ENCODE measurements at regions not wholly inside any gene's neighbourhood (a gene's known extent, or its start where the extent isn't known, plus 50 kb on each side); places are given as distances from the start of the nearest gene placed in this dataset.

DNA sequence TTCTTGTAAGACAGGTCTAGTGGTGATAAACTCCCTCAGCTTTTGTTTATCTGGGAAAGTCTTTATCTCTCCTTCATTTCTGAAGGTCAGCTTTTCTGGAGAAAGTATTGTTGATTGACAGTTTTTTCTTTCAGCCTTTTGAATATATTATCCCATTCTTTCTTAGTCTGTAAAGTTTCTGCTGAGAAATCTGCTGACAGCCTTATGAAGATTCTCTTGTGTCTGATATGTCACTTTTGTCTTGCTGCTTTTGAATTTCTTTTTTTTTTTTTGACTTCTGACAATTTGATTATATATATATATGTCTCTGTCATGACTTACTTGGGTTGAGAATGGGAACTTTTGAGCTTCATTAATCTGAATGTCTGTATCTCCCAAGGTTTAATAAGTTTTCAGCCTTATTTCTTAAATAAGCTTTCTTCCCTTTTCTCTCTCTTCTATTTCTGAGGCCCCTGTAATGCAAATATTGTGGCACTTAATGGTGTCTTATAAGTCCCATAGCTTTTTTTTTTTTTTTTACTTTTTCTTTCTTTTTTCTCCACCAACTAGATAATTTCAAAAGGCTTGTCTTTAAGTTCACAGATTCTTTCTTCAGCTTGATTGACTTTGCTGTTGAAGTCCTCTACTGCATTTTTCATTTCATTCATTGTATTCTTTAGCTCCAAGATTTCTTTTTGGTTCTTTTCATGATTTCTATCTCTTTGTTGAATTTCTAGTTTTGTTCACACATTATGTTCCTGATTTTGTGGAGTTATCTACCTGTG, 81.4 kb upstream of the IL6 start:
- Histone ChIP-seq H3K27me3 (replicated peaks; ENCODE audit: control insufficient read depth, insufficient read depth, low read length, poor library complexity, severe bottlenecking) (no peaks in the 10 kb centered on the region), H3K36me3 (ENCODE audit: control insufficient read depth, insufficient read depth, low read length) (no peaks in the 10 kb centered on the region), H3K27ac (ENCODE audit: insufficient read depth, low read length, poor library complexity, severe bottlenecking) (no peak overlapping the region), H3K4me1 (ENCODE audit: control insufficient read depth, insufficient read depth, low read length, poor library complexity, severe bottlenecking) (no peaks in the 10 kb centered on the region), H3K4me3 (ENCODE audit: insufficient read depth, low read depth, low read length, poor library complexity, severe bottlenecking) (no peak overlapping the region), H3K9me3 (ENCODE audit: control insufficient read depth, low read length) (peaks cover 12% of the 10 kb centered on the region)
- DNase-seq = no peak

DNA sequence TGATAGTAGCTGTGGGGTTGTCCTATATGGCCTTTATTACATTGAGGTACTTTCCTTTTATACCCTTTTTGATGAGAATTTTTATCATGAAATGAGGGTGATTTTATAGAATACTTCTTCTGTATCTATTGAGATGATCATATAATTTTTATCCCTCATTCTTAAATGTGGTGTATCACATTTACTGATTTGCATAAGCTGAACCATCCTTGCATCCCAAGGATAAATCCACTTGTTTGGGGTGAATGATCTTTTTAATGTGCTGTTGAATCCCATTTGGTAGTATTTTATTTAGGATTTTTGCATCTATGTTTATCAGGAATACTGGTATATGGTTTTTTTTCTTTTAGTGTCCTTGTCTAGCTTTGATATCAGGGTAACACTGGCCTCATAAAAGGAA, 84.5 kb upstream of the IL6 start:
- H3K9me3 ChIP-seq (ENCODE audit: control insufficient read depth, low read length) = peaks cover 7% of the 10 kb centered on the region
- no peaks in the 10 kb centered on the region for H3K27me3 ChIP-seq (replicated peaks; ENCODE audit: control insufficient read depth, insufficient read depth, low read length, poor library complexity, severe bottlenecking)
- no peak overlapping the region for H3K4me3 ChIP-seq (ENCODE audit: insufficient read depth, low read depth, low read length, poor library complexity, severe bottlenecking)
- no peaks in the 10 kb centered on the region for H3K4me1 ChIP-seq (ENCODE audit: control insufficient read depth, insufficient read depth, low read length, poor library complexity, severe bottlenecking)
- H3K27ac ChIP-seq (ENCODE audit: insufficient read depth, low read length, poor library complexity, severe bottlenecking) = no peak overlapping the region
- H3K36me3 ChIP-seq (ENCODE audit: control insufficient read depth, insufficient read depth, low read length) = no peaks in the 10 kb centered on the region
- DNase-seq = no peak

DNA sequence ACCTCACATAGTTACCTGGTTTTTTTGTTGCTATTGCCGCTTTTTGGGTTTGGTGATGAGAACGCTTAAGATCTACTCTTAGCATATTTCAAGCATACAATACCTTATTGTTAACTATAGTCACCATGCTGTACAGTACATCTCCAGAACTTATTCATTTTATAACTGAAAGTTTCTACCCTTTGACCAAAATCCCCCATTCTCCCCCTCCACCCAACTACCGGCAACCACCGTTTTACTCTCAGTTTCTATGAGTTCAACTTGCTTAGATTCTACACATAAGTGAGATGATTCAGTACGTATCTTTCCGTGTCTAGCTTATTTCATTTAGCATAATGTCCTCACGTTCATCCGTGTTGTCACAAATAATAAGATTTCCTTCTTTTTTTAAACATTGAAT, 86.7 kb upstream of the IL6 start:
- Histone ChIP-seq H3K4me1 (ENCODE audit: control insufficient read depth, insufficient read depth, low read length, poor library complexity, severe bottlenecking) (no peaks in the 10 kb centered on the region), H3K36me3 (ENCODE audit: control insufficient read depth, insufficient read depth, low read length) (no peaks in the 10 kb centered on the region), H3K27me3 (replicated peaks; ENCODE audit: control insufficient read depth, insufficient read depth, low read length, poor library complexity, severe bottlenecking) (no peaks in the 10 kb centered on the region), H3K9me3 (ENCODE audit: control insufficient read depth, low read length) (peaks cover under 1% of the 10 kb centered on the region), H3K27ac (ENCODE audit: insufficient read depth, low read length, poor library complexity, severe bottlenecking) (no peak overlapping the region), H3K4me3 (ENCODE audit: insufficient read depth, low read depth, low read length, poor library complexity, severe bottlenecking) (no peak overlapping the region)
- DNase-seq = no peak

DNA sequence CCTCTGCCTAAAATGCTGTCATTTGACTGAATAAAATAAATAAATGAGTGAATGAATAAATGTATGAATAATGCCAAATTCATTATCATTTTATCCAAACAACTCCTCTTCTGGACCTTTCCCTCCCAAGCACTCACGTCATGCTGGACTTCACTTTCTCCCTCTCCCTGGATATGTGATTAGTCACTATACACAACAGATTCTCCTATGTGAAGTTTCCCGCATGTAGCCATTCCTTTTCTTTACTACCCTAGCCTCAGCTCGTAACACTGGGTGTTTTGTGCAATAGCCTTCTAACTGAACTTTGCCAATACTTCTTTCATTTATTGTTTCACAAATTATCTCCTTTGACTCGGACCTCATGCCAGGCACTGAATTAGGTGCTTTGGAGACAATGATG, 87.6 kb upstream of the IL6 start:
- H3K27me3 ChIP-seq (replicated peaks; ENCODE audit: control insufficient read depth, insufficient read depth, low read length, poor library complexity, severe bottlenecking) = no peaks in the 10 kb centered on the region
- H3K9me3 ChIP-seq (ENCODE audit: control insufficient read depth, low read length) = no peaks in the 10 kb centered on the region
- H3K36me3 ChIP-seq (ENCODE audit: control insufficient read depth, insufficient read depth, low read length) = no peaks in the 10 kb centered on the region
- H3K27ac ChIP-seq (ENCODE audit: insufficient read depth, low read length, poor library complexity, severe bottlenecking) = no peak overlapping the region
- no peak for DNase-seq
- no peak overlapping the region for H3K4me3 ChIP-seq (ENCODE audit: insufficient read depth, low read depth, low read length, poor library complexity, severe bottlenecking)
- no peaks in the 10 kb centered on the region for H3K4me1 ChIP-seq (ENCODE audit: control insufficient read depth, insufficient read depth, low read length, poor library complexity, severe bottlenecking)

DNA sequence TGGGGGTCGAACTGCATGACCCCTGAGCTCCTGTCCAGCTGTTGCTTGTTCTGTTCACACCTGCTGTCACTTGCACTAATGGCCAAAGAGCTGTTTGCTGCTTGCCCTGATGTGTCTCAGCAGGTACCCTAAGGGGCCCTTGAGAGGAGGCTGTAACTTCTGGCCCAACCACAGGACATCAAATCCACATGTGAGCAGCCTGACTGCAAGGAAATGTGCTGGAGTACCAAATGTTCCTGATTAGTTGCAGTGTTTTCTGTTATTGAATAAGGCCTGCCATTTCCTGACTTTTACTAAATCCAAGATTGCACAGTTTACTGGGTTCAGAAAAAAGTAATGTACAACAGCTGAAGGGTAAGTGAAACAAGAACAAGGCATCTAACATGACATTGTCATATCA, 91.7 kb upstream of the IL6 start:
- H3K4me3 ChIP-seq (ENCODE audit: insufficient read depth, low read depth, low read length, poor library complexity, severe bottlenecking) = no peak overlapping the region
- H3K36me3 ChIP-seq (ENCODE audit: control insufficient read depth, insufficient read depth, low read length) = no peaks in the 10 kb centered on the region
- H3K9me3 ChIP-seq (ENCODE audit: control insufficient read depth, low read length) = no peaks in the 10 kb centered on the region

DNA sequence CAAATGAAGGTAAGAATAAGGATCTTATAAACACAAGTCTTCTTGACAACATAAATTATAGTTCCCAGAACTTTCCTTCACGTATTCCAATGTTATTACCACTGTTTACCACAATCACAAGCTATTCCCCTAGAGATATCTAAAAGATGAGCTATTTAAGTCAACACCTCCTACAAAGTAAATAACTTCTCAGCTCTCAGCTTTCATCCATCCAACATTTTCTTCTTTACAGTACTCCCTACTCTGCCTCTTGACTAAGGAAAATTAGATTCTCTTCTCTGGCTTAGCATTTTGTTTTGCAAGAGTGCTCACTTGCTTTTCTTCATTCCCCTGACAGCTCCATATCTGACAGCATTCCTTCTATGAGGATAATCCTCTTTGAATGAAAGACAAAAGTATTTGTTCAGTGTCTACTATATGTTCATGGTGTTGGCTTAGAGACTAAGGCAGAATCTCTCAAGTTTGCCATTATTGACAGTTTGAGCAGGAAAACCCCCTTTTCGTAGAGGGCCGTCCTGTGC, 93.0 kb upstream of the IL6 start:
- Histone ChIP-seq H3K36me3 (ENCODE audit: control insufficient read depth, insufficient read depth, low read length) (no peaks in the 10 kb centered on the region), H3K9me3 (ENCODE audit: control insufficient read depth, low read length) (no peaks in the 10 kb centered on the region), H3K4me1 (ENCODE audit: control insufficient read depth, insufficient read depth, low read length, poor library complexity, severe bottlenecking) (no peaks in the 10 kb centered on the region), H3K27ac (ENCODE audit: insufficient read depth, low read length, poor library complexity, severe bottlenecking) (no peak overlapping the region), H3K27me3 (replicated peaks; ENCODE audit: control insufficient read depth, insufficient read depth, low read length, poor library complexity, severe bottlenecking) (no peaks in the 10 kb centered on the region), H3K4me3 (ENCODE audit: insufficient read depth, low read depth, low read length, poor library complexity, severe bottlenecking) (no peak overlapping the region)
- DNase-seq = no peak

More for the DNA sequence above, 91.7 kb upstream of the IL6 start:
- Histone ChIP-seq H3K4me1 (ENCODE audit: control insufficient read depth, insufficient read depth, low read length, poor library complexity, severe bottlenecking) (no peaks in the 10 kb centered on the region), H3K27ac (ENCODE audit: insufficient read depth, low read length, poor library complexity, severe bottlenecking) (no peak overlapping the region), H3K27me3 (replicated peaks; ENCODE audit: control insufficient read depth, insufficient read depth, low read length, poor library complexity, severe bottlenecking) (no peaks in the 10 kb centered on the region)
- DNase-seq = no peak

DNA sequence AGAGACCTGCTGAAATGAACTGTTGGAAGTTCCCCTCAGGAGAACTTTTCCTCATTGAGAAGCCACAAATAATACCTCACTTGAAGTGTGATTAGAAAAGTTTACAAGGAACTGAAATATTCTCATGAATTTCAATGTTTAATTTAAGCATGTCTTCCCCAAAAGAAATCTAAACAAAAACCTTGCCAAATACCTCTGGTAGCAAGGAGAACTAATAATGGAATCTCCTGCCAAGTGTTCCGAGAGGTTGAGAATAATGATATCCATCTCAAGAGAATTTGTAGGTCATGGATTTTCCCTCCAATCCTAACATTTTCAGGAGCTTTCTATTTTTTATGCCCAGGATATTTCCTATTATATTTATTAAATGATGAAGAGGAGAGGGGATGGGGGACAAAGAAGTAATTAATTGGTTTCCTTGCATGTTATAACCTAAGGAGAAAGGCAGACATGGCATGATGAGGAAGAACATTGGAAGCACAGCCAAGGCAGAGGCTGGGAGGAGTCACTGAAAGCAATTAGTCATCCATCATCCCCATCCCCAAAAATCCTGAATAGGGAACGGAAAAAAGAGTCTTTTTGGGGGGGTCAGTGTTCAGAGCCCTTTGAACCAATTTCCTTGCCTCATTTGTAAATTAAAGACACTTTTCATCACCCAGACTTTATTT, 93.6 kb upstream of the IL6 start:
- Histone ChIP-seq H3K36me3 (ENCODE audit: control insufficient read depth, insufficient read depth, low read length) (no peaks in the 10 kb centered on the region), H3K27me3 (replicated peaks; ENCODE audit: control insufficient read depth, insufficient read depth, low read length, poor library complexity, severe bottlenecking) (no peaks in the 10 kb centered on the region), H3K4me3 (ENCODE audit: insufficient read depth, low read depth, low read length, poor library complexity, severe bottlenecking) (no peak overlapping the region), H3K9me3 (ENCODE audit: control insufficient read depth, low read length) (no peaks in the 10 kb centered on the region), H3K4me1 (ENCODE audit: control insufficient read depth, insufficient read depth, low read length, poor library complexity, severe bottlenecking) (no peaks in the 10 kb centered on the region), H3K27ac (ENCODE audit: insufficient read depth, low read length, poor library complexity, severe bottlenecking) (no peak overlapping the region)
- DNase-seq = no peak

DNA sequence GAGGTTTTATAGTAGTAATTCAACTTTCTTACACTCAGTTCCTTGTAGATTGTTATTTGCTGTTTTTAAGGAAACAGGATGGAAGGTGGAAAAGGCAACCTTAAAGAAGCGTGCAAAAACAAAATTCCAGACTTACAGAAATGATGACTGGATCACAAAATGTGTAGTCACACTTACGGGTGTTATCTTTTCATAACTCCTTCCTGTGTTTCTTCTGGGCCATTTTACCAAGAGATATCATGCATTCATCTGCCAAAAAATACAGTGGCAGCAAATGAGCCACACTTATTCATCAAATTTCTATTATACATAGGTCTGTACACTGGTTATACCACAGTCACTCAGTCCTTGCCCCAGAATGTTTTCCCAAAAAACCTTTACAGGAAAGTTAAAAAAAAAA, 94.3 kb upstream of the IL6 start:
- no peak overlapping the region for H3K4me3 ChIP-seq (ENCODE audit: insufficient read depth, low read depth, low read length, poor library complexity, severe bottlenecking)
- H3K27ac ChIP-seq (ENCODE audit: insufficient read depth, low read length, poor library complexity, severe bottlenecking) = no peak overlapping the region

DNA sequence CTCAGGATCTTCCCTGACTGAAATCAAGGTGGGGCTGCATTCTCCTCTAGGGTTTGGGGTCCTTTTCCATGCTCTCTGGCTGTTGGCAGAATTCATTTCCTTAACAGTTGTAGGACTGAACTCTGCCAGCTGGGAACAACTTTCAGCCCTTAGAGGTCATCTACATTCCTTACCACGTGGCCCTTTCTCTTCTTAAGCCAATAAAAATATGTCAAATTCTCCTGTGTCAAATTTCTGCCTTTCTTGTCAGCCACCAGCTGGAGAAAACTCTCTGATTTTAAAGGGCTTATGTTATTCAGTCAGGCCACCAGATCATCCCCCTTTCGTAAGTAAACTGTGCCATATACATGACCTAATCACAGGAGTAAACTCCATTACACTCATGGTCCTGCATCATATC, 95.3 kb upstream of the IL6 start:
- no peak for DNase-seq
- Histone ChIP-seq H3K27ac (ENCODE audit: insufficient read depth, low read length, poor library complexity, severe bottlenecking) (no peak overlapping the region), H3K4me1 (ENCODE audit: control insufficient read depth, insufficient read depth, low read length, poor library complexity, severe bottlenecking) (no peaks in the 10 kb centered on the region), H3K27me3 (replicated peaks; ENCODE audit: control insufficient read depth, insufficient read depth, low read length, poor library complexity, severe bottlenecking) (no peaks in the 10 kb centered on the region), H3K9me3 (ENCODE audit: control insufficient read depth, low read length) (no peaks in the 10 kb centered on the region), H3K4me3 (ENCODE audit: insufficient read depth, low read depth, low read length, poor library complexity, severe bottlenecking) (no peak overlapping the region), H3K36me3 (ENCODE audit: control insufficient read depth, insufficient read depth, low read length) (no peaks in the 10 kb centered on the region)

More for the DNA sequence above, 94.3 kb upstream of the IL6 start:
- no peaks in the 10 kb centered on the region for H3K27me3 ChIP-seq (replicated peaks; ENCODE audit: control insufficient read depth, insufficient read depth, low read length, poor library complexity, severe bottlenecking)
- H3K36me3 ChIP-seq (ENCODE audit: control insufficient read depth, insufficient read depth, low read length) = no peaks in the 10 kb centered on the region
- no peak for DNase-seq
- no peaks in the 10 kb centered on the region for H3K9me3 ChIP-seq (ENCODE audit: control insufficient read depth, low read length)
- no peaks in the 10 kb centered on the region for H3K4me1 ChIP-seq (ENCODE audit: control insufficient read depth, insufficient read depth, low read length, poor library complexity, severe bottlenecking)

DNA sequence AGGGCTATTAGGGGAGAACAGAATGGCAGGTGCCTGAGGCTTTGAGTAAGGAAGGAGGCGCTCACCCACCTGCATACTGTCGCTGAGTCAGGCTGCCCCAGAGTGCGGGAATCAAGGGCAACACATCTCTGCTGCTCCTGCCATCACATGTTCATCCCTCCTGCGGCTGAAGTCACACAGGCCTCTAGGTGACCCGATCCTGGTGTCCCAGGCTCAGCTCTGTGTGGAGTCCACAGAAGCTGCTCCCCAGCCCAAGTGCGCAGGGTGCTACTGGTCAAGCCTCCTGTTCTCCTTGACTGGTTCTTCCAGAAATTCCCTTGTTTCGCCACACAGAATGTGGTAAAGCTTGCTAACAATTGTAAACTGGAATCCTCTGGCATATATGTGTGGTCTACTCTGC, 96.9 kb upstream of the IL6 start:
- no peak for DNase-seq

More for the DNA sequence above, 96.9 kb upstream of the IL6 start:
- Histone ChIP-seq H3K9me3 (ENCODE audit: control insufficient read depth, low read length) (no peaks in the 10 kb centered on the region), H3K4me3 (ENCODE audit: insufficient read depth, low read depth, low read length, poor library complexity, severe bottlenecking) (no peak overlapping the region), H3K36me3 (ENCODE audit: control insufficient read depth, insufficient read depth, low read length) (no peaks in the 10 kb centered on the region), H3K27me3 (replicated peaks; ENCODE audit: control insufficient read depth, insufficient read depth, low read length, poor library complexity, severe bottlenecking) (no peaks in the 10 kb centered on the region), H3K4me1 (ENCODE audit: control insufficient read depth, insufficient read depth, low read length, poor library complexity, severe bottlenecking) (no peaks in the 10 kb centered on the region), H3K27ac (ENCODE audit: insufficient read depth, low read length, poor library complexity, severe bottlenecking) (no peak overlapping the region)
